ENCODE measurements at regions not wholly inside any gene's neighbourhood (a gene's known extent, or its start where the extent isn't known, plus 50 kb on each side); places are given as distances from the start of the nearest gene placed in this dataset.
A peak's percentile ranks its signal among the peaks of the same experiment; 100 is the strongest.

DNA sequence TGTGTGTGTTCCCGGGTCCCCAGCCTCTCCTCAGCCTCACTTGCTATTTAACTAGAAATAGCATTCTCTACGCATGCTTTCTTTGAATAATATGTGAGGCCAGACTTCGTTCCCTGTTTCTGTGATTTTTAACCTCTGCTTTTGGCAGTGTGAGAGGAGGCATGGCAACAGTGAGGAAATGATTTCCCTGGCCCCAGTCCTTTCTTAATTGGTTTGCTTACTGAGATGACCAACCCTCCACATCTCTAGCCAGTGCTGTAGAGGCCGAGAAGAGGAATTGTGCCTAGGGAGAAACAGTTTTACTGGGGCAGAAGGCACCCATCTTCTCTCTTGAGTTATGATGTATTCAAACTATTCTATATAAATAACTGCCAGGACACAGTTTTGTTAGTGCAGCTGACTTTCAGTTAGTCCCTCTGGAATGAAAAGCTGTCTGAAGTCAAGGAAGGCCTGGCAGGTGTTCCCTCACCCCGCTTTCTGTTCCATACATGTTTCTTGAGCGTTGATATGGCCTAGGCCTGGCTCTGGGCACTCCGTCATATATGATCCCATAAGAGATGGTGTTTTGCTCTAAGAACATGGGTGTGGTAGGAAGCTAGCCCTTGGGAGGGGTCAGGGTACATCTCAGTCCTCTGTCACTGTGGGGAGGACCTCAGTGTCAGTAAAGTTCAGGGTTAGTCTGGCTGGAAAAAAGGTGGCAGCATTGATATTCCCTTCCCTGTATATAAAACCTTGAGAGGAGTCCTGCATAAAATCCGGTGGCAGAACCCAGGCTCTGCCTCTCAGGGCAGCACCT, 73.7 kb upstream of the NPAS1 start:
- no peak for DNase-seq

DNA sequence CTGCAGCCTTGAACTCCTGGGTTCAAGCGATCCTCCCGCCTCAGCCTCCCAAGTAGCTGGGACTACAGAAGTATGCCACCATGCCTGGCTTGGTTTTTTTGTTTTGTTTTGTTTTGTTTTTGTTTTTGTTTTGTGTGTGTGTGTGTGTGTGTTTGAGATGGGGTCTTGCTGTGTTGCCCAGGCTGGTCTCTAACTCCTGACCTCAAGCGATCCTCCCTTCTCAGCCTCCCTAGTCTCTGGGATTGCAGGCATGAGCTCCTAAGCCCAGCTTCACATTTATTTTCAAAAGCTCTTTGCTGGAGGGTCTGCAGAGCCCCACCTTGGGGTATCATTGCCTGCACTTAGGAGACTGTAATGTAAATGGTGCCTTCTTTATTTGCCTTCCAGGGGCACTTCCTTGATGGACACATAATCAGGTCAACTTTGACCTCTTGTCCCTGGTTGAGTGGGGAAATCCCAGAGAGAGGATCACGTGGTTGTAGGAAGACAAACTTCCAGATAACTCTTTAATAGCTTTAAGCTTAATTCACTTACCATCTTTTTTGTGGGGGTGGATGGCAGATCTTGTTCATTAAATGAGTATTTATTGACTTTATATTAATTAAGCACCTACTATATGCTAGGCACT, 72.9 kb upstream of the NPAS1 start:
- no peak for DNase-seq

DNA sequence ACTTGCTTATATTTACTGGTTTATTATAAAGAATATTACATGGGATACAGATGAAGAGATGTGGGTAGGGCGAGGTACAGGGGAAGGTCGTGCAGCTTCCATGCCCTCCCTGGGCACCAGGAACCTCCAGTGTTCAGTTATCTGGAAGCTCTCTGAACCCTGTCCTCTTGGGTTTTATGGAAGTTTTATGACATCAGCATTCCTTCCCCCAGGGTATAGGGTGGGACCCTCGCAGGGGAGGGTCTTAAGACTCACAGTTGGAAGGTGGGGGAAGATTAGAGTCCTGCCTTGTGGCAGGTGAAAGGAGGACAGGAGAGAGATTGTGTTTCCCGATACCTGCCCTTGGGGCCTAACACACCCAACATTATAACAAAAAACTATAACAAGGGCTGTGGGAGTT, 71.8 kb upstream of the NPAS1 start:
- DNase-seq, result no peak

DNA sequence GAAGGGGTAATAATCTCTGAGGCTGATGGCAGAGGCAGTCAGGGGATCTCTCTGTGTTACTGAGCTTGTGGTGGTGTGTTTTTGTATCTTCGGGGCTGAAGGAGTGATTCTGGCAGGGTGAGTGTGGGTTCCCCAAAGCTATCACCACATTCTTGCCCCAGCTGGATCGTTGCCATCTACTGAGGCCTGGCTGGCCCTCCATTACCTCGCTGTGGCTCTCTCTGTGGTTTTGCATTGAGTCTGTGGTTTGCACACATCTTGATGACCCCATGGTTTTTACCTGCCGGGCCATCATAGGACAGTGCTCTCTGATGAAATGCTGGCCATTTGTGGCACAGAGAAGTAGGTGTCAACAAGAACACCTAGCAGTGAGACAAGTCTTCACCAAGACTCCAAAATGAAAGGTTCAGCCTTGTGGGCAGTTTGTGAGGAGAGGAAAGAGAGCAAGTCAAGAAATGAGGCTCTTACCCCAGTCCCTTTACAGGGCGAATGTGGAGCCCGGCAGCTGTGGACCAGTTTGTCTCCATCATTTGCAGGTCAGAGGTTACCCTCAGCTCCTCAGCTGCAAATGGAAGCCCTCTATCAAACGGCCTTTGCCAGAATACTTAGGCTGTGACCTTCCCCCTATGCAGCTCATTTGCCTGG, 69.0 kb upstream of the NPAS1 start:
- DNase-seq, result no peak

DNA sequence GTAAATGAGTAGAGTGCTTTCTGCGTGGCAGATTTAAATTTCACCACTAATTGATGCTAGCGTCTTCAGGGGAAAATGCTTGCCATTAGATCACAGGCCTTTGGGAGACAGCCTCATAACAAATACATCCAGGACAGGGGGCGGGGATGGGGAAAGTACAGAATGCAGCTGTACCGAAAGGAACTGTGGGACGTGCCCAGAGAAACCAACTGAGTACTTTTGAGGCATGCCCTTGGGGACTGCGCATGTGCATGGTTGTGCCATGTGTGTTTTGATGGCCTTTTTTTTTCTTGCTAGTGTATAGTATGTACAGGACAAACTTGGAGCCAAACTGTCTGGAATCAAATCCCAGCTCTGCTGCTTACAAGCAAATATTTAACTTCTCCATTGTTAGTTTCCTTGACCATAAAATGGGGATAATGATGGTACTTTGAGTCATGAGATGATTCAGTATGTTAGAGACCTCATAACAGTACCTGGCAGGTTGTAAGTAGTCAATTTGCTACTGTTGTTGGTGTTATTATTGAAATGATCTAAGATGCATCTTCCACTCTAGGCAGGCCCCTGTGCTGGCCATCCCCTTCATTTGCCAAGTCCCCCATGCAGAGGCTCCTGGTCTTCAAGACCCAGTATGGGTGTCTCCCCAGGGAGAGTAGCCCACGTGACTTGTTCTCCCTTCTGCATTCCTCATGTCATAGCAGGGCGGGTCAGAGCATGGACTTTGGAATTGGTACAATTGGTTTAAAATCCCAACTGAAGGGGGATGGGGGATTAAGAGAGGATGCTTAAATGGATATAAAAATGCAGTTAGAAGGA, 68.3 kb upstream of the NPAS1 start:
- DNase-seq, result peak; percentile 24

DNA sequence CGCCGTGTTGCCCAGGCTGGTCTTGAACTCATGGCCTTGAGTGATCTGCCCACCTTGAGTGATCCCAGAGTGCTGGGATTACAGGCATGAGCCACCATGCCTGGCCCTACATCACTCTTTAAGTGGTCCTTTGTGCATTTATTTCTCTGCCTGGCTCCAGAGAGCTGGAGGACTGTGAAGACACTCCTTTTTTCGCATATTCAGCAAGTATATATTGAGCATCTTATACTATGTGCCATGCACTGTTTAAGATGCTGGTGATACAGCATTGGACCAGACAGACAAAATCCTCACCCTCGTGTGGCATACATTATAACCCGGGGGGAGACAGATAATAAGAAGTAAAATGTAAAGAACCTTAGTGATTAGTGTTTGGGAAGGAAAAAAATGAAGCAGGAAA, 66.8 kb upstream of the NPAS1 start:
- DNase-seq, result no peak

DNA sequence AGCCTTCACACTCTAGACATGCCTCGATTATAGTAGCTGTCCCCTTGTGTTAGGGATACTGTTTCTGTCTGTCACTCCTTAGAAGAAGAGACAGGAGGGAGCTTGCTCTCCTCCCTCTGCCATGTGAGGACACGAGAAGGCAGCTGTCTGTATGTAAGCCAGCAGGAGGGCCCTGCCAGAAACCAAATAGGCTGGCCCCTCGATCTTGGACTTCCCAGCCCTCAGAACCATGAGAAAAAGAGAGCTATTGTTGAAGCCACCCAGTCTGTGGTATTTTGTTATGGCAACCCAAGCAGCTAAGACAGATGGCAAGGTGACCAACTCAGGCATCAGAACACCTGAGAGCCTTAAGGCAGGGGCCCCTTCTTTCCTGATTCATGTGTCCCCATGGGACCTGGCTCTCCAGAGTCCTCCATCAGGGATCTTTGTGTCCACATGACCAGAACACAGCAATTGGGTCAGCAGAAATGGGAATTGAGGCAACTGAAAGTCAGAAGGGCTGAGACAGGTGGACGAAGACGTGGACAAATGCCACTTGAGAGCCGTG, 65.6 kb upstream of the NPAS1 start:
- DNase-seq, result no peak

DNA sequence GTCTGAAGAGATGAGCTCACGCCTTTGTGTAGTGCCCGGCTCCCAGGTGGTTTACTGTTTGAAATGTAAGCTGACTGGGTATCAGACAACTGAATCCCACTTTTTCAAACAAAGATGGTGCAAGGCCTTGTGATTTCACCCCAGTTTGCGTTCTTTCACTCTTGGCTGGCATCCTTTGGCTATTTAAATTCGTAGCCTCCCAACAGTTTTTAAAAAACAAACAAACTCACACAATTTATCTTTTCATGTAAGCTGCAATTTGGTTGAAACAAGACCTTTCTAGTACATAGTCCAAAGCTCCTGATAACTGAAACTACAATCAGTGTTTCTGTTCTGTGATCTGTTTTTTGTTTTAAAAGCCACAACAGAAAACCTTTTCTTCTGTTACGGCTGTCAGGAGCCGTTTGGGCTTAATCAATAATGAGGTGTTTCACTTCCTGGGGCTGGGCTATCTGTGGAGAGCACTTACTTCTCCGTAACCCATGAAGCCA, 65.1 kb upstream of the NPAS1 start:
- no peak for DNase-seq

DNA sequence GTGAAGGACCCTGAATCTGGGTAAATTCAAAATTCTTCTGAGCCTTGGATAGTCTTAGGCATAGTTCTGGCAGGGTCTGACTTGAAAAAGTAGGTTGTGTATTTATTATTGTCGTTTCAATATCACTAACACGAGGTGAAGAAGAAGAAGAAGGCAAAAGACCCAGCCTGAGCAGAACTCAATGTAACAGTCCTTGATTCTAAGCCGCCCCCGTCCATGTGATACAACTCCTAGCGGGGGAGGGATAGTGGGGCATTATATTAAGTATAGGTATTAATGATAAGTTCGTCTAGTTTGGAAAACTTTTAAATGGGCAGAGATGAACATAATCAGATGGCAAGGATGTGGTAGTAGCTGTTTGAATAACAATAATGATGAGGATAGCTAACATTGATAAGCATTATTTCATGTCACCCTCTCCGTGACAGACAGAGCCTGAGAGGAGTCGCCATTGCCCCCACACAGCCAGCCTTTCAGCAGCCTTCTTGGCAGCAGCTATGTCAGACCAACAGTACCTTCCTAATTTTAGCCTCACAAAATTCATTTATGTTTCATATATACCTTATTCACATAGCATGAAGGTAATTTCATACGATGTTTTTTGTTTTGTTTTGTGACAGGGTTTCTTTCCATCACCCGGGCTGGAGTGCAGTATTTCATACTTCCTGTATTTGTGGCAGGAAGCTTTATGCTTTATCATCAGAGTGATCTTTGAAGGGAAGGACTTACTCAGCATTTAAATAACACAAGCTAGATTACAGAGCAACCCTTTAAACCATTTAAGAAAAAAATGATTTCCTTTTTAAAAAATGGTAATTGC, 64.4 kb upstream of the NPAS1 start:
- DNase-seq, result peak; percentile 8

DNA sequence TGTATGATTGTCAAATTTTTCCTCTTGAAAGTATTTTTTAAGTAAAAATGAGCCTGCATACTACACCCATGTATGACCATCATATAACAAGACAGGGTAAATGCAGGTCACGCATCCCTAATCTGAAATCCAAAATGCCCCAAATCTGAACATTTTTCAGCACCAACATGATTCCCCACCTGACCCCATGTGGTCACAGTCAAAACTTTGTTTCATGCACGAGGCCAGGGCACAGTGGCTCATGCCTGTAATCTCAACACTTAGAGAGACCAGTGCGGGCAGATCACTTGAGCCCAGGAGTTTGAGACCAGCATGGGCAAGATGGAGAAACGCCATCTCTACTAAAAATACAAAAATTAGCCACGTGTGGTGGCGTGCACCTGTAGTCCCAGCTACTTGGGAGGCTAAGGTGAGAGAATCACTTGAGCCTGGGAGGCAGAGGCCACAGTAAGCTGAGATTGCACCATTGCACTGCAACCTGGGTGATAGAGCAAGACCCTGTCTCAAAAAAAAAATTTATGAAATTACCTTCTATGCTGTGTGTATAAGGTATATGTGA, 63.7 kb upstream of the NPAS1 start:
- no peak for DNase-seq

DNA sequence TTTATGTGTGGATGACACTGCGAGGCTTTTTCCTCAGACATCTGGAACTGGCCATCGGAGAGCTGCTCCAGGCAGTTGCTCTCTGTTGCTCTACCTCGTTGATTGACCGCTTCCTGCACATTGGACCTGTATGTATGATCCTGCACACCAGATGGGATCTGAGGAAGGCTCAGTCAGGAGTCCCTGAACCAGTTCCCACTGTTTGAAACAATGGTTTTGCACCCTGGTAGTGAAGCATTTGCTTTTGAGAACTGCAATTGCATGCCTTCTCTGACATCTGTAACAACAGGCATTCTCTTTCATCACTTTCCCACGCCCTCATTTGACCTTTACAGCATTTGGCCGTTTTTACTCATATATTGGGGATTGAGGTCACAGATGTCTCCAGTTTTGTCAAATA, 61.1 kb upstream of the NPAS1 start:
- DNase-seq, result peak; percentile 21

DNA sequence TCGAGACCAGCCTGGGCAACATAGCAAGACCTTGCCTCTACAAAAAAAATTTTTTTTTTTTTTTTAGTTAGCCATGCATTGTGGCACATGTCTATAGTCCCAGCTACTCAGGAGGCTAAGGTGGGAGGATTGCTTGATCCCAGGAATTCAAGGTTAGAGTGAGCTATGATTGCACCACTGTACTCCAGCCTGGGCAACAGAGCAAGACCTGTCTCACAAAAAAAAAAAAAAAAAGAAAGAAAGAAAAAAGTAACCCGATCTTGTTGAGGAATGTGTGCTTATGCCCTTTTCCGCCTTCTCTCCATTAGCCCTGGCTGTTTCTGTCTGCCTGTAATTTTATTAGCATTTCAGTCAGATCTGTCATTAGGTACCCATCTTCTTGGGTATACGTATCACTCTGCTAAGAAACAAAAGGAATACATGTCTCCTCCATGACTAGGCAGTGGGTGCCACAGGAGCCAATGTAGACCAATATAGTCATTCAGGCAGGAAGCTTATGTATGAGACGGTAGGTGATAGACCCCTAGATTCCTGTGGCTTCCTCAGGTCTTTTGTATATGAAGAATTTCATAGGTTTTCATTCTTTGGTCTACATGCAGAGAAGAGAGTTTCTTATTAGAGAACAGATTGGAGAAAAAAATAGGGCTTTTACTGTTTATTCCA, 59.6 kb upstream of the NPAS1 start:
- no peak for DNase-seq

DNA sequence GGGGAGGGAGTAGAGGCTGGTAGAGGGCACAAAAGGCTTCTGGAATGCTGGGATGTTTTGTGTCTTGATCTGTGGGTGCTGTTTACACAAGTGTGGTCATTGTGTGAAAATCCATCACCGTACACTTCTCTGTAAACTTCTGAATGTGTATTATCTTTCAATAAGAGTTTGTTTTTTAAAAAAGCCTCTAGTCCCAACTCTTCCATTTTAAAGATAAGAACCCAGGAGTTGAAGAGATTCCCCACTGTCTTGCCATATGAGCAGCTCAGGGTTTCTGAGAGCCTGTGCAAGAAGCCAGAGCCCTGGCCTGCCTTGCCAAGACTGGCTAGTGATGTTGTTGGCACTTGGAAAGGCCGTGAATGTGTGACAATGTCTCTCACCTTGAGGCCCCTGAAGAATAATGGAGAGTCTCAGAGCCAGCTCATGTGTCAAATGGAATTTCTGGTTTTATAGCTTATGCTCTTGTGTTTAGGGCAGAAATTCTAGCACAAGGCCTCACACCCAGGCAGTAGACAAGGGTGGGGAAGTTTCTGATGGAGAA, 57.5 kb upstream of the NPAS1 start:
- DNase-seq, result no peak

DNA sequence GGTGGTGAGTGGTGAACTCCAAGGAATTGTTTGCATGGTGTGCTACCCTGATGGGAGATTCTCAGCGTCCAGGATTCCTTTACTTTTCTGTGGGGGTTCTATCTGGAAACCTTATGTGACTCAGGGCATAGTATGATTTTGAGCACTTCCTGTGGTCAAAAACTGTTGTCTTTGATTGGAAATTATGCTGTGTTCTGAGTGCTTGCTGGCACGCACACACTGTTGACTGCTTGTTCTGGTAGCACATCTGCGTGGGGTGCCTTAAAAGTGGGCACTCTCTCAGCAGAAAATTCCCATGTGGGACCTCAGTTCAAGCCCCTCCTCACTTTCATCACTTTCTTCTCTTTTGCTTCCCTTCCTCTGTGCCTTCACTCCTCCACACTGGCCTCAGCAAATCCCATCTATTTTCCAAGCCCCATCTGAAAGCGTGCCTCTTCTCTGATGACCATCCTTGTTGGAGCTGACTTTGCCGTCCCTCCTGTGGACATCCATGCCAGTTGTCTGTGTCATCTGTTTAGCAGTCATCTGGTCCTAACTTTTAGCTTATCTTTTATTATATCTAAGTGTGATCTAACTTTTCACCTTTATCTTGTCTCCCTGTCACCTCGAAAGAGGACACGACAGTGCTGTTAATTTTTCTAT, 56.4 kb upstream of the NPAS1 start:
- DNase-seq, result peak; percentile 8

DNA sequence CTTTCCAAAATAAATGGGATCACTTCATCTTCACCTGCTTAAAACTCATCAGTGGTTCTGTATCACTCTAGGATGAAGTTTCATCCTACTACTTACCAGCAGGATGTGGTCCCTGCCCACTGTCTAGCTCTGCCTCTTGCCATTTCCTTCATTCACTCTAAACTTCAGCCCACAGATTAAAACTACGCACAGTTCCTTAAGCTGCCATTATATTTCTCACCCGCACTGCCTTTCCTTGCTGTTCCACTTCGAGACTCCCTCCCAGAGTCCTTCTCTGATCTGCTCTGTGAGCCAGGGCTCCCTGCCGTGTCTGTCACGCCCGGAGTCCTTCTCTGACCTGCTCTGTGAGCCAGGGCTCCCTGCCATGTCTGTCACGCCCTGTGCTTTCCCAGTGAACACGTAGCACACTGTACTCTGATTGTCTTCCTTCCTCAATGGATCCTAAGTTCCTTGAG, 52.0 kb upstream of the NPAS1 start:
- no peak for DNase-seq
